Testis (tissue), 2 donors: ENCODE measurements at regions not wholly inside any gene's neighbourhood (a gene's known extent, or its start where the extent isn't known, plus 50 kb on each side); places are given as distances from the start of the nearest gene placed in this dataset.

Source experiments
- CTCF ChIP-seq, 3 experiments: fragments of 450-650 bp in 2 of 3; fragments of 200-600 bp in 1 of 3; sonication (generic) in 1 of 3; IDR thresholded peaks; one replicate each; pipeline ENCODE4 v1.5.1; 2016 to 2019; ENCODE audit warnings: antibody characterized with exemption in 3 of 3, mild to moderate bottlenecking in 2 of 3, moderate library complexity in 1 of 3
- POLR2A ChIP-seq: fragments of 450-650 bp; IDR thresholded peaks from one replicate; pipeline ENCODE4 v1.6.1; 2017; ENCODE audit warnings: antibody characterized with exemption, mild to moderate bottlenecking, moderate library complexity

GRCh38 chr10:65723525-65723924 is 1202.3 kb upstream of the LRRTM3 start:
- TF ChIP-seq CTCF (IDR thresholded peaks at IDR 0.05) (no peak), POLR2A (no peak)
